ENCODE measurements at regions not wholly inside any gene's neighbourhood (a gene's known extent, or its start where the extent isn't known, plus 50 kb on each side); places are given as distances from the start of the nearest gene placed in this dataset.

DNA sequence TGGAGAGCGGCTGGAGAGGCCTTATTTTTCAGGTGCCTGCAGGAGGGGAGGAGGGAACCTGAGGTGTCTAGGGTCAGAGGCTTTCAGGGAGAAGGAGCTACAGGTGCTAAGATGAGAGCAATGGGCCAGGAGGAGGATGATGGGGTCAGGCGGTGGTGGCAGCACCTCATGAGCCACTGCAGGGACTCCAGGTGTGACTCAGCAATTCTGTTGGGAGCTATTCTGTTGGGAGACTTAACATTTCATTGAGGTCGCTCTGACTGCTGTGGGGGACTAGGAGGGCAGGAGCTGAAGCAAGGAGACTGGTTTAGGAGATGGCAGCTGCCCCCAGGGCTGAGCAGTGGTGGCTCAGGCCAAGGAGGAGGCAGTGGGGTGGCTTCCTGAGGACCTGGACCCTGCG is 65.0 kb downstream of the CLDN34 start:
- intact Hi-C loops (cut with DNase I) = no loop called here
- H3K36me3 ChIP-seq (ENCODE audit: insufficient read depth in 1 of 2, low read depth in 1 of 2) = no peaks in the 10 kb centered on the region
- peaks cover 3% of the 10 kb centered on the region for H3K9me3 ChIP-seq
- 72 to 100% (median 93%) methylated on average over 3 to 4 of the region's 4 CpGs for WGBS, 3 donors
- no peak overlapping the region for H3K4me3 ChIP-seq
- ATAC-seq (no peak), DNase-seq (no peak)
- H3K27me3 ChIP-seq (ENCODE audit: insufficient read depth in 3 of 3, low read length in 2 of 3) = no peaks in the 10 kb centered on the region
- H3K27ac ChIP-seq = no peak overlapping the region
- TF ChIP-seq, protein P1, sequence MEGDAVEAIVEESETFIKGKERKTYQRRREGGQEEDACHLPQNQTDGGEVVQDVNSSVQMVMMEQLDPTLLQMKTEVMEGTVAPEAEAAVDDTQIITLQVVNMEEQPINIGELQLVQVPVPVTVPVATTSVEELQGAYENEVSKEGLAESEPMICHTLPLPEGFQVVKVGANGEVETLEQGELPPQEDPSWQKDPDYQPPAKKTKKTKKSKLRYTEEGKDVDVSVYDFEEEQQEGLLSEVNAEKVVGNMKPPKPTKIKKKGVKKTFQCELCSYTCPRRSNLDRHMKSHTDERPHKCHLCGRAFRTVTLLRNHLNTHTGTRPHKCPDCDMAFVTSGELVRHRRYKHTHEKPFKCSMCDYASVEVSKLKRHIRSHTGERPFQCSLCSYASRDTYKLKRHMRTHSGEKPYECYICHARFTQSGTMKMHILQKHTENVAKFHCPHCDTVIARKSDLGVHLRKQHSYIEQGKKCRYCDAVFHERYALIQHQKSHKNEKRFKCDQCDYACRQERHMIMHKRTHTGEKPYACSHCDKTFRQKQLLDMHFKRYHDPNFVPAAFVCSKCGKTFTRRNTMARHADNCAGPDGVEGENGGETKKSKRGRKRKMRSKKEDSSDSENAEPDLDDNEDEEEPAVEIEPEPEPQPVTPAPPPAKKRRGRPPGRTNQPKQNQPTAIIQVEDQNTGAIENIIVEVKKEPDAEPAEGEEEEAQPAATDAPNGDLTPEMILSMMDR (IDR thresholded peaks at IDR 0.05) = no peak
- no peaks in the 10 kb centered on the region for H3K4me1 ChIP-seq

GRCh38 chrX:10033375-10034007 is 66.3 kb downstream of the CLDN34 start:
- 45 to 64% (median 59%) methylated on average over 7 of the region's 7 CpGs for WGBS, 3 donors
- TF ChIP-seq, protein P1 (IDR thresholded peaks at IDR 0.05) = no peak
- peak in 2 of 4 donors; percentile 26 to 60 for ATAC-seq
- peak overlapping the region; percentile 25 for H3K27ac ChIP-seq
- H3K27me3 ChIP-seq (ENCODE audit: insufficient read depth in 3 of 3, low read length in 2 of 3) = no peaks in the 10 kb centered on the region
- no peaks in the 10 kb centered on the region for H3K4me1 ChIP-seq
- no peak for DNase-seq
- H3K4me3 ChIP-seq = no peak overlapping the region
- no peaks in the 10 kb centered on the region for H3K36me3 ChIP-seq (ENCODE audit: insufficient read depth in 1 of 2, low read depth in 1 of 2)
- intact Hi-C loops (cut with DNase I) = no loop called here
- H3K9me3 ChIP-seq = no peaks in the 10 kb centered on the region

- DNase-seq (no peak), ATAC-seq (peak; percentile 33 to 57 (median 52))
- no peaks in the 10 kb centered on the region for H3K36me3 ChIP-seq (ENCODE audit: insufficient read depth in 1 of 2, low read depth in 1 of 2)
- TF ChIP-seq, protein P1 (IDR thresholded peaks at IDR 0.05) = no peak
- no peaks in the 10 kb centered on the region for H3K27me3 ChIP-seq (ENCODE audit: insufficient read depth in 3 of 3, low read length in 2 of 3)
- H3K27ac ChIP-seq = no peak overlapping the region
- H3K9me3 ChIP-seq = no peaks in the 10 kb centered on the region
- H3K4me3 ChIP-seq = no peak overlapping the region
- no peaks in the 10 kb centered on the region for H3K4me1 ChIP-seq
- intact Hi-C loops (cut with DNase I) = no loop called here
- 72 to 87% (median 76%) methylated on average over 8 of the region's 8 CpGs for WGBS, 3 donors
Observed at GRCh38 chrX:10034740-10035260, 67.6 kb downstream of the CLDN34 start.

DNA sequence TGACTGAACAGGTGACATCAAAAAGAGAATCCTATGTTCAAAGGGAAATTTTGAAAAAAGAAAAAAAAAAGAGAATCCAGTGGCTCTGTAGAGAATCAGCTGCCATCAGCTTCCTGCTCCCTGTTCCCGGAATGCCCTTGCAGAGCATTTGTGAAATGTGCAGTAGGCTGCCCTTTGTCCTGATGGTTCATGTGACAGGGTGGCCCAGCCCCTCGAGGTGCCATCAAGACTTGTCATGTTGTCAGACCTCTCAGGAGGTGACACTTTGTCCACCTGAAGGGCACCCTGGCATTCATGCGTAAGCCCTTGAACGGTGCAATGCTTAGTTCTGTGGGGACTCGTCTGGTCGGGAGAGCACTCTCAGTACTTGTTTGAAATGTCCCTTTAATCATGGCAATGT is 71.4 kb downstream of the CLDN34 start:
- no peaks in the 10 kb centered on the region for H3K4me1 ChIP-seq
- DNase-seq = no peak
- ATAC-seq = no peak

More for the DNA sequence above, 71.4 kb downstream of the CLDN34 start:
- no peak overlapping the region for H3K27ac ChIP-seq
- H3K36me3 ChIP-seq (ENCODE audit: insufficient read depth in 1 of 2, low read depth in 1 of 2) = no peaks in the 10 kb centered on the region
- no peak overlapping the region for H3K4me3 ChIP-seq
- H3K9me3 ChIP-seq = no peaks in the 10 kb centered on the region
- TF ChIP-seq, protein P1 (IDR thresholded peaks at IDR 0.05) = no peak
- intact Hi-C loops (cut with DNase I) = no loop called here
- 88 to 99% (median 95%) methylated on average over 6 of the region's 6 CpGs for WGBS, 3 donors
- no peaks in the 10 kb centered on the region for H3K27me3 ChIP-seq (ENCODE audit: insufficient read depth in 3 of 3, low read length in 2 of 3)
